SIG-M5 treated with dmso at 0.1 percent for 504 hours (cell line): ENCODE measurements at regions not wholly inside any gene's neighbourhood (a gene's known extent, or its start where the extent isn't known, plus 50 kb on each side); places are given as distances from the start of the nearest gene placed in this dataset.
A peak's percentile ranks its signal among the peaks of the same experiment; 100 is the strongest.
"Not testable (repeated sequence)": the region's sequence is repeated elsewhere in the genome, so short reads cannot be mapped to it uniquely, and the experiment has no call there.

Experiments used
- DNase-seq: peaks from one replicate; lab custom pipeline; 2025; ENCODE audit not compliant: unreplicated experiment; lab: John Stamatoyannopoulos, UW

DNA sequence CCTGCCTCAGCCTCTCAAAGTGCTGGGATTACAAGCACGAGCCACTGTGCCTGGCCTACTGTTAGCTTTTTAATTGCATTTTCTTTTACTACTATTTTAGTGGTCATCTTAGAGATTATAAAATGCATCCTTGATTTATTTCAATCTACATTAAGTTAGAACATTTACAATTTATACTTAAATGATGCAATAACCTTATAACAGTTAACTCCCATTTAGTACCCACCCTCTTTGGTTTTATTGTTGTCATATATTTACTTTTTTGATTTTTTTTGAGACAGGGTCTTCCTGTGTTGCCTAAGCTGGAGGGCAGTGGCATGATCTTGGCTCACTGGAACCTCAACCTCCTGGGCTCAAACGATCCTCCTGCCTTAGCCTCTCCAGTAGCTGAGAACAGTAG lies 77.3 kb downstream of the PPCDC start:
- no peak for DNase-seq

DNA sequence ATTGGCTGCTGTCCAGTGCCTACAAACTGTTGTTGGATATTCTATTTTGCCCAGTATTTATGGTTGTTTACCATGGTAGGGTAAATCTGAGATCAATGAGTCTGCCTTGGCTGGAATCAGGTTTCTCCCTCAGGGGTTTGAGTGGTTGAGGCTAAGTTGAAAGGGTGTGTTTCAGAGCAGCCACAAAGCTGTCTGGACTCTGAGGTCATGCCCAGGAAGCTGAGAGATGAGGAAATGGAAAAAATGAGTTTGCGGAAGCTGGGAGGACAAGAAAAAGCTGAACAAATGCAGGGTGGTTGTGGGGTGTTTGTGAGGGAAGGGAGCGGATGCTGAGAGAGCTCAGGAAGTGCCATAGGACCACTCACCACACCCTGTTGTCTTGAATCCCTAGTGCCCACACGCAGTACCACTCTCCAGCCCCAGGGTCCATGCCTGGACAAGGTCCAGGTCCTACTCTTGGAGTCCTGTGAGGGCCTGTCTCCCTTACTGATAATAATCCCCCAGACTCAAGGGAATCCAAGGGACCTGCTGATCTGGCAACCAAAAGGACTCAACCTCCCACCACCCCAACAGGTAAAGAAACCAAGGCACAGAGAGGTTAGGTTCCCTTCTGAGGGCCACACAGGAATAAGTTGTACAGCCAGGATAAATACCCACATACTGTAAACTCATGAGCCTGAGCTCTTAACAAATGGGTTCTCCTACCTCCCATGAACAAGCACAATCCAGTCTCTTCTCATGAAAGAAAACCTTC lies 81.6 kb downstream of the PPCDC start:
- DNase-seq, result peak; percentile 93

GRCh38 chr15:75107516-75107907 lies 84.1 kb downstream of the PPCDC start:
- no peak for DNase-seq

DNA sequence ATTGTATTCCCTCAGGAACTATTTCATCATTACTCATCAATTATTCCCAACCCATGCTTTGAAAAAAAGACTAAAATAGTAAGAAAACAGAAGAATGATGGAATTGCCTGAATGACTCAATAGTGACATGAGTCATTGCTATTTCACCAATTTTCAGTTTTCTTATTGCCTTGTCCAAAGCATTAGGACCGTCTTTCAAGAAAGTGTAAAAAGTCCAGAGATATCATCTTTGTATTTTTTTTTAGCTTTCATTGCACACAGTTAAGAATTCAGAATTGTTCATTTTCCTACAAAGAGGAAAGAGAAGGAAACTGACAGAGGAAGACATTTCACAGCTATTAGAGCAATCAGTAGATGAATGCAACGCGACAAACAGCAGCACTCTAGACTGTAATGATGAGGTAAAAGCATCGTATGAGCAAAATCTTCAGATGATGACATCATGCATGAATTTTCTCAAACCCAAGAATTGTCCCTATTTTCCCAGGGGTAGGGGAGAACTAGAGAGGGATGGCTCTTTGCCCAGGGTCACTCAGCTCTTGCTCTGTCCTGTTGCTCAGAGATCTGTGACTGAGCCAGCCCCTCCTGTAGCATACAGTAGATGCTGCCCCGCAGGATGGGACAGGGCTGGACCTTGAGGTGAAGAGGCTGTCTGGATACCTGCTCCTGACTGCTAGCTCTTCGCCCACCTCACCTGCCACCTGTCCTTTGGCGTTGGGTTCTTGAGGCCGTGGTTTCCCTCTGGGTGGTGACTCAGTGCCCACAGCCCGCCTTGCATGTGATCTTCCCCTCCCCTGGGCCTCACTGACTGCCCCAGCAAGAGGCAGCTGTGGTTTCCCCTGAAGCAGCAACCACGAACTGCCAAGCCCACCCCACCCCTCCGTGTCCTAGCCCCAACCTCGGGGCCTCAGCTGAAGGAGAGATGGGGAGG lies 84.8 kb downstream of the PPCDC start:
- DNase-seq, result peak; percentile 91

DNA sequence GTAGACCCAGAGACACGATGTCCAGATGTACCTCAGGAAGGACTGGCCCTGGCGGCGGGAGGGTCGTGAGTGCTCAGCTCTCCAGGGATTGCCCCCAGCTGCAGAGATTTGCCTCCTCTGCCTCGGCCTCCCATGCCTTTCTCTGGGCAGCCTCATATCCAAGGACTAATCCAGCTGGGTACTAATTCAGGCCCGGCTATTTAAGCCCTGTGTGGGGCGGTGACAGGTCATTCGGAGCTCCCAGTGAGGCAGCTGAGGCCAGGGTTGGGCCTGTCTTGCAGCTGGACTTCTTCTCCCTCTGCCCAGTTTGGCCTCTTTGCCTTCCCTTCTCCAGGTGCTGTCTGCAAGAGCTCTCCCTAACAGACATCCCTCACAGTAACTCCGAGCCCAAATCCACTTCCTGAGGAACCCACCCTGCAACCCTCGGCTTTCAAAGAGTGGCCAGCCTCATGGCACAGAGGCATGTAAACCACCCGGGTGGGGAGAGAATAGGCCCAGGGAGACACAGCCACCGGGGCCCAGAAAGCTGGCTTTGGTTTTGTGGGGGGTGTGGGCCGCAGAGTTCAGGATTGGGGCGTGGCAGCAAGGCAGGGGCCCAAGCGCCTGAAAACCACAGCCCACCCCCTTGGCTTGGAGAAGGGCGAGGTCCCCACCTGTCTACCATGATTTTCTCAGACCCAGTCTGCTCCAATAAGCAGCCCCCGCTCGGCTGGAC lies 85.8 kb downstream of the PPCDC start:
- DNase-seq, result no peak

- no peak for DNase-seq
Measured at GRCh38 chr15:75109736-75110130, 86.3 kb downstream of the PPCDC start.

DNA sequence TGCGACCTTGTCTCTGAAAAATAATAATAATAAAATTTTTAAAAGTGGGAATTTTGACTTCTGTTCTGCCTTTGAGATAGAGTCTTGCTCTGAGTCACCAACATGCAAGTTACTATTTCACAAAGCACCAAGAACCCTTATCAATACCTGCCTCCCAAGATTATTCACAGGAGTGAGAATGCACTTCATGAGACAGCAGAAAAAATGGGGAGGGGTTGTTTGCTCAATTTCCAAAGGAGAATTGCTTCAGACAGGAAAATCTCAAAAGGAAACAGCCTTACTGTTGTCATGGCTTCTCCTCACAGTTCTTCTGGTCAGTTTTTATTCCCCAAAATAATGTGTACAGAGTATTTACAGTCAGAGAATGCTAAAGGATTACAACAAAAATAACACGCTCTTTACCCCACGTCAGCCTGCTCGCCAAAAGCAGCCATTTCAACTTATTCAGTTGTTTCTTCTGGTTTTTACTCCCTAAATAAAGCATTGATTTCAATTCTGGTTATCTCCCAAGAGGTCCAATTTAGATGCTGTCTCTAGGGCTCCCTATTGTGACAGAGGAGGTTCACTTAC lies 89.0 kb downstream of the PPCDC start:
- no peak for DNase-seq

GRCh38 chr15:75112848-75113492 lies 88.7 kb upstream of the C15orf39 start:
- no peak for DNase-seq

- DNase-seq, result no peak
Measured at GRCh38 chr15:75114327-75114726, 87.4 kb upstream of the C15orf39 start.

- DNase-seq, result no peak
Measured at GRCh38 chr15:75114796-75115195, 86.9 kb upstream of the C15orf39 start.

GRCh38 chr15:75115411-75115913 lies 86.2 kb upstream of the C15orf39 start:
- DNase-seq, result not testable (repeated sequence)

- not testable (repeated sequence) for DNase-seq
Measured at GRCh38 chr15:75116143-75116542, 85.5 kb upstream of the C15orf39 start.

GRCh38 chr15:75117993-75118392 lies 83.7 kb upstream of the C15orf39 start:
- DNase-seq, result no peak

DNA sequence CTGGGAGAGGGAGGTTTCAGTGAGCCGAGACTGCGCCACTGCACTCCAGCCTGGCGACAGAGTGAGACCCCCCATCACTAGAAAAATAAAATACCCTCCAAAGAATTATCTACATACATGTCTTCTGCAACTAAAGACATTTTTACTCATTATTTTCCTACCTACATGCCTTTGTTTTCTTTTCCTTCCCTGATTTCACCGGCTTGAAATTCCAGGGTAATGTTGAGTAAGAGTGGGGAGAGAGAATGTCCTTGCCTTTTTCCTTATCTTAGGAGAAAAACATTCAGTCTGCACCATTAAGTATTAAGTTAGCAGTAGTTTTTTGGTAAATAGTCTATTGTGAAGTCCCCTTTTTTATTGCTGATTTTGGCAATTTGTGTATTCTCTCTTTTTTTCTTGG lies 82.4 kb upstream of the C15orf39 start:
- DNase-seq, result not testable (repeated sequence)

DNA sequence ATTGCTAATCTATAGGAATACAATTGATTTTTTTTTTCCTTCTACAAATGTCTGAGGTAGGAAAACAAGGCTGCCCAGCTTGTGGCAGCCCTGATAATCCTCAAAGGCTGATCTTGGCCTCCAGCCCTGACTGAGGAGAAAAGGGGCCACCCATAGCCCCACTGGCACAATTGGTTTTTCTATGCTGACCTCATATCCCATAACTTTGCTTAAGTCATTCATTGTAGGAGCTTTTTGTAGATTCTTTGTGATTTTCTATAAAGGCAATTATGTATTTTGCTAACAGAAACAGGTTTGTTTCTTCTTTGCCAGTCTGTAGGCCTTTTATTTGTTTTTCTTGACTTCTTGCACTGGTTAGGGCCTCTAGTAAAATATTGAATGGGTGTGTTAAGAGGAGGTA lies 80.2 kb upstream of the C15orf39 start:
- no peak for DNase-seq

- DNase-seq, result no peak
Measured at GRCh38 chr15:75123395-75123794, 78.3 kb upstream of the C15orf39 start.

- not testable (repeated sequence) for DNase-seq
Measured at GRCh38 chr15:75124278-75124677, 77.4 kb upstream of the C15orf39 start.

- DNase-seq, result no peak
Measured at GRCh38 chr15:75125935-75126334, 75.7 kb upstream of the C15orf39 start.

DNA sequence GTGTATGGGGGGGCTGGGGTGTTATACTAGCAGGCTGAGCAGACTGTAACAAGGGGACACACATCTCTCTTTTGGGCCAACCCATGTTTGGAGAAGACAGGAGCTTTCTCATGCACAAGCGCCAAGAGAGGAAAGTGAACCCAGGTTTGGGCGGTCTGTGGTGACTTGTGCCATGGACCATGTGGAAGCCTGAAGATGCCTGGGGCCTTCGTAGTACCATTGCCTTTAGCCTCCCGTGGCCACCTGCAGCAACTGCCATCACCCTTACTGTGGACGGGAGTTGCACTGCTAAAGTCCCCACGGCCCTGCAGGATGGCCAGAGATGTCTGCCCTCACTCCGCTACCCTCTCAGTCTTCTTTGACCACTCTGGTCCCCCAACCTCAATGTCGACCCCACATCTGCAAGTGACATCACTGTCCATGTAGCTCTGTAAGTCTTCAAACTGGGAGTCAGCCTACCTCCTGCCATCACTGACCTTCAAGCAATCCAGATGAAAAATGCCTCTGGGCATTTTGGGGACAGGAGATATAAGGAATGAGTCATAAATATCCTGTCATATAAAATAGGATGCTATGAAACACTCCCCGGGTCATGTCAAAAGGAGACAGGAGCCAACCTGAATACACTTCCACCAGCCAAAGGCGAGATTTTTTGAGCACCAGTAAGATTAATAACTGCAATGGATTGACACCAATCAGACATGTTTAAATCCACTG lies 74.7 kb upstream of the C15orf39 start:
- DNase-seq, result no peak

DNA sequence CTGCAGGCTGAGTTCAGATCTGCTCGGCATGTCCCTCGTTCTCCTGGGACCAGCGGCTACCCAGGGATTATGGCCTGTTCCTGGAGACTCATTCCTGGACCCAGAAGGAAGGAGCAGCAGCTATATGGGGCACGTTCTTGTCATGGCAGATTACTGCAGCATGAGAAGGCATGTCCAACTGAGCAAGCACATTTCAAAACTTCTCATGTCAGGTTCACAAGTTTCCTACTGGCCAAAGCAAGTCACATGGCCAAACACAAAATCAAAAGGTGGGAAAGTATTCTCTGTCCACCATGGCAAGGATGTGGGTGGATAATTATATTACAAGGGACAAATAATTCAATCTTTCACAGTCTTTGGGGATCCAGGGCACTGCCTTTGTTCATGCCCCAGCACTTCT lies 71.9 kb upstream of the C15orf39 start:
- no peak for DNase-seq
